Fibroblast of skin of left biceps (primary cell): ENCODE measurements at regions not wholly inside any gene's neighbourhood (a gene's known extent, or its start where the extent isn't known, plus 50 kb on each side); places are given as distances from the start of the nearest gene placed in this dataset.
A peak's percentile ranks its signal among the peaks of the same experiment; 100 is the strongest.
"Not testable (repeated sequence)": the region's sequence is repeated elsewhere in the genome, so short reads cannot be mapped to it uniquely, and the experiment has no call there.

Experiments used
- DNase-seq, 2 experiments: peaks; one replicate each; pipeline ENCODE4 v3.0.0-alpha.2; 2013; ENCODE audit warnings: low read depth in 2 of 2

- DNase-seq = peak in 1 of 2 experiments; percentile 2
Observed at GRCh38 chr21:22019766-22020165, 1021.6 kb downstream of the NCAM2 start.

GRCh38 chr21:22020221-22020620 is 1022.0 kb downstream of the NCAM2 start:
- no peak for DNase-seq

- DNase-seq = not testable (repeated sequence)
Observed at GRCh38 chr21:22023896-22024295, 1025.7 kb downstream of the NCAM2 start.

GRCh38 chr21:22044431-22044830 is 1046.2 kb downstream of the NCAM2 start:
- no peak for DNase-seq

- no peak for DNase-seq
Observed at GRCh38 chr21:22046576-22046975, 1048.4 kb downstream of the NCAM2 start.

GRCh38 chr21:22056904-22057303 is 1058.7 kb downstream of the NCAM2 start:
- no peak for DNase-seq

GRCh38 chr21:22062472-22063139 is 1064.4 kb downstream of the NCAM2 start:
- no peak for DNase-seq

GRCh38 chr21:22063140-22063539 is 1064.9 kb downstream of the NCAM2 start:
- DNase-seq = no peak

GRCh38 chr21:22076471-22076870 is 1078.3 kb downstream of the NCAM2 start:
- no peak for DNase-seq

GRCh38 chr21:22083899-22084298 is 1085.7 kb downstream of the NCAM2 start:
- no peak for DNase-seq

GRCh38 chr21:22096314-22096713 is 1098.1 kb downstream of the NCAM2 start:
- DNase-seq = no peak

- no peak for DNase-seq
Observed at GRCh38 chr21:22106720-22107410, 1108.7 kb downstream of the NCAM2 start.

- DNase-seq = no peak
Observed at GRCh38 chr21:22115746-22116145, 1117.5 kb downstream of the NCAM2 start.

- DNase-seq = no peak
Observed at GRCh38 chr21:22120616-22121266, 1122.5 kb downstream of the NCAM2 start.

- no peak for DNase-seq
Observed at GRCh38 chr21:22125581-22125980, 1127.4 kb downstream of the NCAM2 start.

- DNase-seq = no peak
Observed at GRCh38 chr21:22128671-22129070, 1130.5 kb downstream of the NCAM2 start.

GRCh38 chr21:22132358-22133071 is 1134.3 kb downstream of the NCAM2 start:
- DNase-seq = no peak

- no peak for DNase-seq
Observed at GRCh38 chr21:22136740-22137139, 1138.5 kb downstream of the NCAM2 start.

- no peak for DNase-seq
Observed at GRCh38 chr21:22138297-22139016, 1140.2 kb downstream of the NCAM2 start.

GRCh38 chr21:22145545-22145944 is 1147.3 kb downstream of the NCAM2 start:
- DNase-seq = no peak

GRCh38 chr21:22154579-22155274 is 1156.5 kb downstream of the NCAM2 start:
- no peak for DNase-seq
